Loucy (cell line): ENCODE measurements at regions not wholly inside any gene's neighbourhood (a gene's known extent, or its start where the extent isn't known, plus 50 kb on each side); places are given as distances from the start of the nearest gene placed in this dataset.

Experiments
- CTCF ChIP-seq: fragments of 200-600 bp; sonication (generic); conservative IDR thresholded peaks from 2 replicates; pipeline ENCODE4 v1.5.1; 2014; ENCODE audit warnings: mild to moderate bottlenecking, antibody characterized with exemption, low read length
- EZH2phosphoT487 ChIP-seq: fragments of 200-600 bp; IDR thresholded peaks from 2 replicates; pipeline ENCODE4 v1.6.1; 2018; ENCODE audit warnings: antibody characterized with exemption, mild to moderate bottlenecking, moderate library complexity, borderline replicate concordance

- TF ChIP-seq CTCF (peak; percentile 77), EZH2phosphoT487 (no peak)
Observed at GRCh38 chr12:87866578-87867292, 162.5 kb downstream of the C12orf50 start.
